DOHH2 (cell line): ENCODE measurements at regions not wholly inside any gene's neighbourhood (a gene's known extent, or its start where the extent isn't known, plus 50 kb on each side); places are given as distances from the start of the nearest gene placed in this dataset.
"Not testable (repeated sequence)": the region's sequence is repeated elsewhere in the genome, so short reads cannot be mapped to it uniquely, and the experiment has no call there.

Experiments used
- H3F3A ChIP-seq: fragments of 200-600 bp; sonication (generic), shearing (Covaris generic); 2 replicates; pipeline ENCODE4 v1.6.0; 2016; ENCODE audit warnings: antibody characterized with exemption, mild to moderate bottlenecking; ENCODE audit not compliant: control insufficient read depth, insufficient read depth
- H3K27ac ChIP-seq: fragments of 200-600 bp; sonication (generic); 2 replicates; pipeline ENCODE4 v1.5.1; 2014; ENCODE audit warnings: low read depth, mild to moderate bottlenecking, low read length, moderate library complexity
- H3K27me3 ChIP-seq: fragments of 200-600 bp; sonication (generic); 2 replicates; pipeline ENCODE4 v1.6.1; 2014; ENCODE audit warnings: mild to moderate bottlenecking, low read length, mixed read lengths; ENCODE audit not compliant: control insufficient read depth
- H3K36me3 ChIP-seq: fragments of 200-600 bp; sonication (generic); 2 replicates; pipeline ENCODE4 v1.6.1; 2014; ENCODE audit warnings: mild to moderate bottlenecking, low read length, moderate library complexity, mixed read lengths; ENCODE audit not compliant: control insufficient read depth
- H3K4me1 ChIP-seq: fragments of 200-600 bp; sonication (generic); 2 replicates; pipeline ENCODE4 v1.6.1; 2014; ENCODE audit warnings: mild to moderate bottlenecking, low read length, mixed read lengths; ENCODE audit not compliant: control insufficient read depth
- H3K4me2 ChIP-seq: fragments of 200-600 bp; sonication (generic); 2 replicates; pipeline ENCODE4 v1.6.0; 2014; ENCODE audit warnings: mild to moderate bottlenecking, low read length, moderate library complexity
- H3K4me3 ChIP-seq: fragments of 200-600 bp; sonication (generic); 2 replicates; pipeline ENCODE4 v1.5.1; 2014; ENCODE audit warnings: mild to moderate bottlenecking, low read length, mixed read lengths
- H3K79me2 ChIP-seq: fragments of 200-600 bp; sonication (generic); 2 replicates; pipeline ENCODE4 v1.6.1; 2014; ENCODE audit warnings: mild to moderate bottlenecking, low read length, mixed read lengths; ENCODE audit not compliant: control insufficient read depth
- H3K9me2 ChIP-seq: fragments of 200-600 bp; sonication (generic); replicated peaks from 2 replicates; pipeline ENCODE4 v1.6.1; 2014; ENCODE audit warnings: mild to moderate bottlenecking, low read length, mixed read lengths; ENCODE audit not compliant: control insufficient read depth
- H3K9me3 ChIP-seq: fragments of 200-600 bp; sonication (generic); 2 replicates; pipeline ENCODE4 v1.6.1; 2014; ENCODE audit warnings: antibody characterized with exemption, low read length, mixed read lengths; ENCODE audit not compliant: control insufficient read depth, insufficient read depth
- H4K20me1 ChIP-seq: fragments of 200-600 bp; sonication (generic); 2 replicates; pipeline ENCODE4 v1.6.0; 2014; ENCODE audit warnings: low read depth, mild to moderate bottlenecking, antibody characterized with exemption, low read length, moderate library complexity; ENCODE audit not compliant: control insufficient read depth, insufficient read depth
- EZH2phosphoT487 ChIP-seq: fragments of 200-600 bp; sonication (generic); IDR thresholded peaks from 2 replicates; pipeline ENCODE4 v1.6.1; 2017; ENCODE audit warnings: borderline replicate concordance, mild to moderate bottlenecking, antibody characterized with exemption, low read length, moderate library complexity, mixed read lengths
- TF ChIP-seq, protein P1 (sequence below): fragments of 200-600 bp; sonication (generic); IDR thresholded peaks from one replicate; pipeline ENCODE4 v1.5.1; 2014; ENCODE audit warnings: antibody characterized with exemption, mild to moderate bottlenecking, low read depth, low read length; ENCODE audit not compliant: poor library complexity, severe bottlenecking

- H3K9me3 ChIP-seq, result no peaks in the 10 kb centered on the region
- TF ChIP-seq, protein P1, sequence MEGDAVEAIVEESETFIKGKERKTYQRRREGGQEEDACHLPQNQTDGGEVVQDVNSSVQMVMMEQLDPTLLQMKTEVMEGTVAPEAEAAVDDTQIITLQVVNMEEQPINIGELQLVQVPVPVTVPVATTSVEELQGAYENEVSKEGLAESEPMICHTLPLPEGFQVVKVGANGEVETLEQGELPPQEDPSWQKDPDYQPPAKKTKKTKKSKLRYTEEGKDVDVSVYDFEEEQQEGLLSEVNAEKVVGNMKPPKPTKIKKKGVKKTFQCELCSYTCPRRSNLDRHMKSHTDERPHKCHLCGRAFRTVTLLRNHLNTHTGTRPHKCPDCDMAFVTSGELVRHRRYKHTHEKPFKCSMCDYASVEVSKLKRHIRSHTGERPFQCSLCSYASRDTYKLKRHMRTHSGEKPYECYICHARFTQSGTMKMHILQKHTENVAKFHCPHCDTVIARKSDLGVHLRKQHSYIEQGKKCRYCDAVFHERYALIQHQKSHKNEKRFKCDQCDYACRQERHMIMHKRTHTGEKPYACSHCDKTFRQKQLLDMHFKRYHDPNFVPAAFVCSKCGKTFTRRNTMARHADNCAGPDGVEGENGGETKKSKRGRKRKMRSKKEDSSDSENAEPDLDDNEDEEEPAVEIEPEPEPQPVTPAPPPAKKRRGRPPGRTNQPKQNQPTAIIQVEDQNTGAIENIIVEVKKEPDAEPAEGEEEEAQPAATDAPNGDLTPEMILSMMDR, result no peak
- TF ChIP-seq EZH2phosphoT487, result no peak
- H3K4me3 ChIP-seq, result no peak overlapping the region
- H3K36me3 ChIP-seq, result no peaks in the 10 kb centered on the region
- no peaks in the 10 kb centered on the region for H3K4me1 ChIP-seq
- no peaks in the 10 kb centered on the region for H3F3A ChIP-seq
- H3K79me2 ChIP-seq, result no peaks in the 10 kb centered on the region
- H3K27ac ChIP-seq, result no peak overlapping the region
- no peak overlapping the region for H3K4me2 ChIP-seq
- no peaks in the 10 kb centered on the region for H3K9me2 ChIP-seq
- no peaks in the 10 kb centered on the region for H4K20me1 ChIP-seq
- H3K27me3 ChIP-seq, result 0 out of 2 replicates have a peak, but pooled peaks cover 2% of the 10 kb centered on the region
These were observed 109.2 kb upstream of the FOXN2 start for GRCh38 chr2:48205137-48205798.

DNA sequence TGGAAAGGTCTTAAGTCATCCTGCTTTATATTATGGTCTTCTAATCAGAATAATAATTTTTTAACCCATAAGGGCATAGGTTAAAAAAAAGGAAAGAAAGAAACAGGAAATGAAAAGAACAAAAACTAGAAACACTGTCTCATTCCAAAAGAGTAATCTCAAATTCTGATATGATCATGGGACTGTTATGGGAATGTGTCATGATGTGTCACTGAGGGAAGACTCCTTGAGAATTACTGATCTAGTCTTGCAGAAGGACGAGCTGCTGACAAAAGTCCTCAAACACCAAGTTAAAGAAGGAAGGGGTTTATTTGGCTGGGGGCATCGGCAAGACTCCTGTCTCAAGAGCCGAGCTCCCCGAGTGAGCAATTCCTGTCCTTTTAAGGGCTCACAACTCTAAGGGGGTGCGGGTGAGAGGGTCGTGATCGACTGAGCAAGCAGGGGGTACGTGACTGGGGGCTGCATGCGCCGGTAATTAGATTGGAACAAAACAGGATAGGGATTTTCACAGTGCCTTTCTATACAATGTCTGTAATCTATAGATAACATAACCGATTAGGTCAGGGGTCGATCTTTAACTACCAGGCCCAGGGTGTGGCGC lies 108.3 kb upstream of the FOXN2 start:
- not testable (repeated sequence) for H3K4me1 ChIP-seq, H3F3A ChIP-seq, H3K27me3 ChIP-seq, H3K9me3 ChIP-seq, H3K79me2 ChIP-seq, H3K4me2 ChIP-seq, H3K4me3 ChIP-seq, H3K27ac ChIP-seq, H3K9me2 ChIP-seq, H3K36me3 ChIP-seq, H4K20me1 ChIP-seq

GRCh38 chr2:48207201-48207641 lies 107.3 kb upstream of the FOXN2 start:
- Histone ChIP-seq H3K9me2 (no peaks in the 10 kb centered on the region), H3K27ac (no peak overlapping the region), H3F3A (no peaks in the 10 kb centered on the region), H3K4me1 (no peaks in the 10 kb centered on the region), H3K4me3 (no peak overlapping the region), H3K36me3 (no peaks in the 10 kb centered on the region), H3K9me3 (no peaks in the 10 kb centered on the region), H4K20me1 (no peaks in the 10 kb centered on the region), H3K27me3 (0 out of 2 replicates have a peak, but pooled peaks cover 2% of the 10 kb centered on the region), H3K4me2 (no peak overlapping the region), H3K79me2 (no peaks in the 10 kb centered on the region)
- TF ChIP-seq EZH2phosphoT487, result no peak
- TF ChIP-seq, protein P1, result no peak

DNA sequence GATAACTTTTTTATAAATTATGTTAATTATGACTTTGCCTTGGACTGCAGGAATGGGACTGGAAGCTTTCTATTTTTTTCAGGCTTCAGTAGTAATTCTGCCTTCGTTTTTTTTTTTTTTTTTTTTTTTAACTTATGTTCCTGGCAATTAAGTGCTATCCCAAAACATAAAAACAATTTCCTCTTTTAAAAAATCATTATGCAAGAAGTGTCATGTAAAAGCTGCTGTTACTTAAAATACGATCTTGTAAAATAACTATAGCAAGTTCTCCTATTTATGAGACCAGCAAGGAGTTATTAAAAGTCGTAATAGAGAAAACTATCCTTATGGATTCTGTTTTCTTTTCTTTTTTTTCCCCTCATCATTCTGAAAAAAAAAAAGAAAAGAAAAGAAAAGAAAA lies 106.6 kb upstream of the FOXN2 start:
- 0 out of 2 replicates have a peak, but pooled peaks cover 2% of the 10 kb centered on the region for H3K27me3 ChIP-seq
- H3K9me3 ChIP-seq, result no peaks in the 10 kb centered on the region
- H3K27ac ChIP-seq, result no peak overlapping the region
- H3F3A ChIP-seq, result no peaks in the 10 kb centered on the region
- H3K4me2 ChIP-seq, result no peak overlapping the region
- H3K9me2 ChIP-seq, result no peaks in the 10 kb centered on the region
- TF ChIP-seq, protein P1, result no peak
- TF ChIP-seq EZH2phosphoT487, result no peak
- H3K79me2 ChIP-seq, result no peaks in the 10 kb centered on the region
- no peaks in the 10 kb centered on the region for H4K20me1 ChIP-seq
- H3K36me3 ChIP-seq, result no peaks in the 10 kb centered on the region
- no peak overlapping the region for H3K4me3 ChIP-seq
- no peaks in the 10 kb centered on the region for H3K4me1 ChIP-seq
